HepG2 (cell line): ENCODE measurements at regions not wholly inside any gene's neighbourhood (a gene's known extent, or its start where the extent isn't known, plus 50 kb on each side); places are given as distances from the start of the nearest gene placed in this dataset.

Experiments
- TARDBP ChIP-seq: sonication (generic); formaldehyde crosslinking; IDR thresholded peaks from 2 replicates; pipeline ENCODE4 v1.8.0; 2022; ENCODE audit warnings: mild to moderate bottlenecking, missing genetic modification reagents
- TCF7 ChIP-seq: sonication (generic); IDR thresholded peaks from 2 replicates; pipeline ENCODE4 v1.6.1; 2016; ENCODE audit warnings: antibody characterized with exemption, low read depth
- ZNF207 ChIP-seq: fragments of 450-650 bp; IDR thresholded peaks from 2 replicates; pipeline ENCODE4 v1.6.1; 2016; ENCODE audit warnings: antibody characterized with exemption, borderline replicate concordance
- TF ChIP-seq, protein P1 (sequence below): IDR thresholded peaks from 2 replicates; pipeline ENCODE4 v1.6.1; 2012; ENCODE audit warnings: inconsistent platforms
- TF ChIP-seq, protein P2 (sequence below): sonication (generic); formaldehyde crosslinking; IDR thresholded peaks from 2 replicates; pipeline ENCODE4 v1.5.0; 2020; ENCODE audit warnings: mild to moderate bottlenecking, missing genetic modification reagents, moderate library complexity

DNA sequence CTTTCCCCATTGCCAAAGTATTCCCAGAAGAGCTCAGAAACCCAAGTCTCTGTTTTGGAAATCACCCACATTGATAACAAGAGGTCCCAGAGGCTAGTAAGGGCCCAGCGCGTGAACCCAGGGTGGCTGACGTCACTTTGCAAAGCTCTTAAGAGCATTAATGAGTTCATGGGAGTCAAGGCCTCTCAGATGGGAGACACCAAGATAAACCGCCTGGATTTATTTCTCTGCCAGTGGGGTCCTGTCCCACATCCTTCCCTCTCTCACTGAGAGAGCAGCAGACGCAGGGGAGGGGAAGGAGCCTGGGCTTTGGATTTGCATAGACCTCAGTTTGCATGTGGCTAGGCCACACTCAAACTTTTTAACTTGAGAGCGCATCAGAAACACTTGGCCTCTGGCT, 184.8 kb upstream of the PDE1C start:
- no peak for TF ChIP-seq ZNF207
- TF ChIP-seq TARDBP: no peak
- no peak for TF ChIP-seq TCF7
- TF ChIP-seq, protein P1, sequence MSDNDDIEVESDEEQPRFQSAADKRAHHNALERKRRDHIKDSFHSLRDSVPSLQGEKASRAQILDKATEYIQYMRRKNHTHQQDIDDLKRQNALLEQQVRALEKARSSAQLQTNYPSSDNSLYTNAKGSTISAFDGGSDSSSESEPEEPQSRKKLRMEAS: no peak
- TF ChIP-seq, protein P2, sequence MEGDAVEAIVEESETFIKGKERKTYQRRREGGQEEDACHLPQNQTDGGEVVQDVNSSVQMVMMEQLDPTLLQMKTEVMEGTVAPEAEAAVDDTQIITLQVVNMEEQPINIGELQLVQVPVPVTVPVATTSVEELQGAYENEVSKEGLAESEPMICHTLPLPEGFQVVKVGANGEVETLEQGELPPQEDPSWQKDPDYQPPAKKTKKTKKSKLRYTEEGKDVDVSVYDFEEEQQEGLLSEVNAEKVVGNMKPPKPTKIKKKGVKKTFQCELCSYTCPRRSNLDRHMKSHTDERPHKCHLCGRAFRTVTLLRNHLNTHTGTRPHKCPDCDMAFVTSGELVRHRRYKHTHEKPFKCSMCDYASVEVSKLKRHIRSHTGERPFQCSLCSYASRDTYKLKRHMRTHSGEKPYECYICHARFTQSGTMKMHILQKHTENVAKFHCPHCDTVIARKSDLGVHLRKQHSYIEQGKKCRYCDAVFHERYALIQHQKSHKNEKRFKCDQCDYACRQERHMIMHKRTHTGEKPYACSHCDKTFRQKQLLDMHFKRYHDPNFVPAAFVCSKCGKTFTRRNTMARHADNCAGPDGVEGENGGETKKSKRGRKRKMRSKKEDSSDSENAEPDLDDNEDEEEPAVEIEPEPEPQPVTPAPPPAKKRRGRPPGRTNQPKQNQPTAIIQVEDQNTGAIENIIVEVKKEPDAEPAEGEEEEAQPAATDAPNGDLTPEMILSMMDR (CRISPR knock-in tag): no peak
